Astrocyte (in vitro differentiated cells and primary cell): ENCODE measurements at regions not wholly inside any gene's neighbourhood (a gene's known extent, or its start where the extent isn't known, plus 50 kb on each side); places are given as distances from the start of the nearest gene placed in this dataset.

Experiments
- CTCF ChIP-seq: IDR thresholded peaks from 2 replicates; pipeline ENCODE4 v1.5.1; 2011; ENCODE audit warnings: low read depth, mild to moderate bottlenecking, inconsistent platforms, low read length, moderate library complexity; ENCODE audit not compliant: insufficient read depth
- EZH2 ChIP-seq: IDR thresholded peaks from 2 replicates; pipeline ENCODE4 v1.6.1; 2012; ENCODE audit warnings: mild to moderate bottlenecking, low read length, inconsistent platforms; ENCODE audit not compliant: insufficient read depth

DNA sequence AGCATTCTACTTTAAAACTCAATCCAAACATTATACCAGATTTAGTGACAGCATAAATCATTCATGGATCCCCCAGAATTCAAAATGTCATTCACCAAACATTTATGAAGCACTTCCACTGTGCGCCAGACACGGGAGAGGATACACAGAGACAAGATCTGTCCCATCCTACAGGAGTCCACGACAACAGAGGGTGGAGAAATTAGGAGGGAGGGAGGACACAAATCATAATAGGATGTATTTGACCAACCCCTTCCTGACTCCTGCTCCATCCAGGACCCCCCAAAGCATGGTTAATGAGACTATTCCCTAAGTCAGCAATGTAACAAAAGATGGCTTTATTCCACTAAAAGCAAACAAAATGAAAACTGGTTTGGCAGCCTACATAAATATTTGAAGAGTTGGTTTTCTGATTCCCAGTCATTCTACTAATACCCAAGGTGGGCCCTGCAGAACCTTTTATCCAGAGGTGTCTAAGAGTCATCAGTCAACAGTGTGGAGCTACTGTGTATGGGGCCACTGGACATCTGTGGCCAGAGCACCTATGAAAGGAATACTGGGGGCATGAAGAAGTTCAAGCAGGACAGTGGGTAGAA, 62.8 kb upstream of the DOCK9 start:
- TF ChIP-seq CTCF, result no peak
- TF ChIP-seq EZH2, result no peak
